SU-DHL-6 (cell line): ENCODE measurements at regions not wholly inside any gene's neighbourhood (a gene's known extent, or its start where the extent isn't known, plus 50 kb on each side); places are given as distances from the start of the nearest gene placed in this dataset.

Experiments used
- CTCF ChIP-seq: fragments of 200-600 bp; sonication (generic); IDR thresholded peaks from one replicate; pipeline ENCODE4 v1.5.1; 2017; ENCODE audit warnings: antibody characterized with exemption, mild to moderate bottlenecking, low read length, moderate library complexity; ENCODE audit not compliant: insufficient read depth, poor library complexity, severe bottlenecking
- EZH2phosphoT487 ChIP-seq: fragments of 200-600 bp; sonication (generic), shearing (Covaris generic); conservative IDR thresholded peaks from 2 replicates; pipeline ENCODE4 v1.6.1; 2018; ENCODE audit warnings: mild to moderate bottlenecking, antibody characterized with exemption, low read length, moderate library complexity, mixed read lengths

GRCh38 chr12:77521508-77522115, 309.1 kb upstream of the NAV3 start:
- TF ChIP-seq CTCF (no peak), EZH2phosphoT487 (no peak)
